ENCODE measurements at regions not wholly inside any gene's neighbourhood (a gene's known extent, or its start where the extent isn't known, plus 50 kb on each side); places are given as distances from the start of the nearest gene placed in this dataset.
A peak's percentile ranks its signal among the peaks of the same experiment; 100 is the strongest.
"Not testable (repeated sequence)": the region's sequence is repeated elsewhere in the genome, so short reads cannot be mapped to it uniquely, and the experiment has no call there.

- DNase-seq = no peak
Measured at GRCh38 chr1:21385022-21385421, 54.9 kb upstream of the NBPF3 start.

DNA sequence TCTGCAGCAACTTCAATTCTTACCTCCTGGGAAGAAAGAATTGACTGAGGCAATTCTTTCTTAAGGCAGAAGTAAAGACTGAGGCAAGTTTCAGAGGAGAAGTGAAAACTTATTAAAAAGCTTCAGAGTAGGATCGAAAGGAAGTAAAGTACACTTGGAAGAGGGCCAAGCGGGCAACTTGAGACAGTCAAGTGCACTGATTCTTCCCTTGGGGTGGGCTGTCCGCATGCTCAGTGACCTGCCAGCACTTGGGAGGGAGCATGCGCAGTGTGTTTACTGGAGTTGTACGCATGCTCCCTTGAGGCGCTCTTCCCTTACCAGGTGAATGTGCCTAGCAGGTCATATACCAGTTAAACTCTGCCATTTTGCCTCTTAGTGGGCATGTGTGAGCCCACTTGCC, 55.3 kb upstream of the NBPF3 start:
- DNase-seq = no peak

GRCh38 chr1:21383785-21384401, 56.0 kb upstream of the NBPF3 start:
- DNase-seq = no peak

DNA sequence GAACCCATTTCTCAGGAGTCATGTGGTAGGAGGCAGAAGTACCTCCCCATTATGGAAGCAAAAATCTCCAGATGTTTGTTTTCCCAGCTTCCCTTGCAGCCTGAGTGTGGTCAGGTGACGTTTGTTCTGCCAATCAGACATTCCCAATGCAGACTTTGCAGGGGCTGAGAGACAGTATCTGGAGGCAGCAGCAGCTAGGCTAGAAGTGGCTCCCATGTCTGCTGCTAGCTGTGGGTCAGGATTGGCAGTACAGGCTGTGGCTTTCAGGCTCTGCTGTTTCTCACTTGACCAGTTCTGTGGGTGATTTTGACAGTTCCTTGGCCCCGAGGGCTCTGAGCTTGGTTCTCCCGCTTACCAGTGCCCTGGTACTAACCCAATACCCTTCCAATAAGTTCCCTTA, 58.6 kb upstream of the NBPF3 start:
- no peak for DNase-seq

DNA sequence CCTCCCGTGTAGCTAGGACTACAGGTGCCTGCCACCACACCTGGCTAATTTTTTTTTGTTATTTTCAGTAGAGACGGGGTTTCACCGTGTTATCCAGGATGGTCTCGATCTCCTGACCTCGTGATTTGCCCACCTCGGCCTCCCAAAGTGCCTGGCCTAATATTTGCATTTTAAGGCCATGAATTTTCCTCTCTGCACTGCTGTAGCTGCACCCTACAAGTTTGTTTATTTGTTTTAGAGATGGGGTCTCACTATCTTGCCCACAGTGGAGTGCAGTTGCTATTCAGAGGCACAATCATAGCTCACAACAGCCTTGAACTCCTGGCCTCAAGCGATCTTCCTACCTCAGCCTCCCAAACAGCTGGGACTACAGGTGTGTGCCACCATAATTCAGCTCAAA, 59.8 kb upstream of the NBPF3 start:
- DNase-seq = not testable (repeated sequence)

GRCh38 chr1:21379571-21379970, 60.4 kb upstream of the NBPF3 start:
- DNase-seq = no peak

DNA sequence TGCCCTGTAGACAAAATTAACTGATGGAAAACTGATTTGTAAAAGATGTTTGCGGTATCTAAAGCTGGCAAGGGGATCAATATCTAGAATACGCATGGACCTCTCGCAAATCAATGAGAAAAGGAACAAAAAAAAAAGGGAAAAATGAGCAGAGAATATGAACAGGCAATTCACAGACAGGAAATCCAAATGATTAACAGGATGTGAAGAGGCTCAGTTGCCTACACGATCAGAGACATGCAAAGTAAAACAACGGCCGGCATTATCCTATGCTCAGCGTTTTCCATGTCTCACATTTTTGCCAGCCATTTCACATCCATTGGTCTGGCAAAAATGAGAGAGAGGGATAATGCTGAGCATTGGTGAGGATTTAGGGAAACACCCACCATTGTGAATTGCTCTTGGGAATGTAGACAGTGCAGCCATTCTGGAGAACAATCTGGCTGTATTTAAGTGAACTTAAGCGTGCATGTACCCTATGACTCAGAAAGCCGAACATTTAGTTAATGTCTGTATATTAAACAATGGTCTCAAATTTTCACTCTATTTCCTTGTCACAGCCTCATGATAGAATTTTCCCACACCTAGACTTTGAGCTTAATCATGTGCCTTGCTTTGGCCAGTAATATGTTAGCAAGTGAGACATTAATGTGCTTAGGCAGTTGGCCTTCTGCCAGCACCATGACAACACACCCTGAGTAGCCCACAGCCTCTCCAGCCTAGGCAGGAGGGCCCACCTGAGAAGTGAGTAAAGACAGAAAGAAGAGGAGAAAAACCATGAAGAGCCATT, 61.0 kb upstream of the NBPF3 start:
- no peak for DNase-seq

DNA sequence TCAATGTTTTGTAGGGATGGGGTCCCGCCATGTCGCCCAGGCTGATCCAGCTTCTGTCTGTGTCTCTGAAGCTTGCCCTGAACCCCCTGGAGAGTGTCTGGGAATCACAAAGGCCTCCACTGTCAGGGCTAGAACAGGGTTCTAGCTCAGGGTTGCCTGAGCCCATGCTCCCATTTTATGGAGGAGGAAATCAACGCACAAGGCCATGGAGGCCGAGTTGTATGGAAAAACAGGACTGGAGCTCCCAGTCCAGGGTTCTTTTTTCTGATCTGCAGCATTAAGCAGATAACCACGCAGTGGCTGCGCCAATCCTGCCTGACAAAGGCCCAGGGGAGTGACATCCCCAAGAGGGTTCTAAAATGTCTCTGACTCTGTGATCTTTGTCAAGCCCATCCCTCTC, 67.6 kb upstream of the NBPF3 start:
- DNase-seq = no peak

GRCh38 chr1:21369905-21370304, 70.0 kb upstream of the NBPF3 start:
- no peak for DNase-seq

DNA sequence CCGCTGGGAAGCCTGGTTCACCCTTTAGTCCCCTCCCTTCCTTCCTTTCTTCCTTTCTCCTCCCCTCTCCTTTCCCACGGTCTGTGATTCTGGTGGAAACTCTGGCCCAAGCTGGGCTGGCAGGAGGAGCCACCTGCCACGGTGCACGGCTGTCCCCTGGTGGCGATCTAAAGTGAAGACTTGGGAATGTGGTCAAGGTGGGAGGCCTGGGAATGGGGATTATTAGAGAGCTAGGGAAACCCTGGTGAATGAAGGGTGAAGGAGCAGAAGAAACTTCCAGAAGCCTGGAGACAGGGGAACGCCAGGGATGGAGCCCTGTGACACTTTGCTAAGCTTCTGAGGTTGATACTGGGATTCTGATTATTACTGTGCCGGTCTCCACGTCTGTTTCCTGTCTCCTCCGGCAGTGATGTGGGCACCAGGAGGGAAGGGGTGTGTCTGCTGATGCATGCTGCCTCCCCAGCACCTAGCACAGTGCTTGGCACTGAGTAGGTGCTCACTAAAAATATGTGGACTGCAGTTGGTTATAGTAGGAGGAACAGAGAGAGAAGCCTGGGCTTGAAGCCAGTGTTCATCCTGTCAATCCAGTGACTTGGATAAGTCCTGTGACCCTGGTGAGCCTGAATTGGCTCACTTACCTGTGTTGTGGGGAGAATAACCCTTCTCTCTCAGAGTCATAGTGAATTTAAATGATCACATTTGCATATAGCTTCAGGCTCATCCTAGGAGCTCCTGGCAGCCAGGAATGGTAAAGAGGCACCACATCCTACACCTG, 71.2 kb upstream of the NBPF3 start:
- DNase-seq = peak; percentile 66 to 72

DNA sequence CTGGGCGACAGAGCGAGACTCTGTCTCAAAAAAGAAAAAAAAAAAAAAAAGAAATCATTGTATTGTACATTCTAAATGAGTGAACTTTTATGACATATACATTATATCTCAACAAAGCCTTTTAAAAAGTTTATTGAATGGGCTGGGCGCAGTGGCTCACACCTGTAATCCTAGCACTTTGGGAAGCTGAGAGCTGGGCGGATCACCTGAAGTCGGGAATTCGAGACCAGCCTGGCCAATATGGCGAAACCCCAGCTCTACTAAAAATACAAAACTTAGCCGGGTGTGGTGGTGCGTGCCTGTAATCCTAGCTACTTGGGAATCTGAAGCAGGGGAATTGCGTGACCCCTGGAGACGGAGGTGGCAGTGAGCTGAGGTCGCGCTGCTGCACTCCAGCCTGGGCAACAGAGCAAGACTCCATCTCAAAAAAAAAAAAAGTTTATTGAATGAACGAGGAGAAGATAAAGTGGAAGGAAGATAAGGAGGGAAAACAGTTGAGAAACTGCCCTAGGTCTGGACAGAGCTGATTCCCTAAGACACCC, 71.9 kb upstream of the NBPF3 start:
- DNase-seq = not testable (repeated sequence)

- no peak for DNase-seq
Measured at GRCh38 chr1:21366288-21366687, 73.6 kb upstream of the NBPF3 start.

DNA sequence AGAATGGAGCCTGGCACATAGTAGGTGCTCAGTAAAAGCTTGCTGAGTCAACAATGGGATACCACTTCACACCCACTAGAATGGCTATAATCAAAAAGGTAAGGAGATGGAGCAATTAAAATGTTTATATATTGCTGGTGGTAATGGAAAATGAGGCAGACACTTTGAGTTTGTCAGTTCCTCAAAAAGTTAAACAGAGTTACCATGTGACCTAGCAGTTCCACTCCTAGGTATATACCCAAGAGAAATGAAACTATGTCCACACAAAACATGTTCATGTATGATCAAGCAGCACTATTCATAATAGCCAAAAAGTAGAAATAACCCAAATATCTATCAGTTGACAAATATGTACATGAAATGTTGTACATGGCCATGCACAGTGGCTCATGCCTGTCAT, 74.8 kb upstream of the ECE1 start:
- DNase-seq = no peak

GRCh38 chr1:21362096-21362495, 71.8 kb upstream of the ECE1 start:
- DNase-seq = peak in 1 of 2 donors; percentile 63

- no peak for DNase-seq
Measured at GRCh38 chr1:21361506-21361905, 71.2 kb upstream of the ECE1 start.

- no peak for DNase-seq
Measured at GRCh38 chr1:21357161-21357560, 66.9 kb upstream of the ECE1 start.

- DNase-seq = no peak
Measured at GRCh38 chr1:21355956-21356355, 65.7 kb upstream of the ECE1 start.

DNA sequence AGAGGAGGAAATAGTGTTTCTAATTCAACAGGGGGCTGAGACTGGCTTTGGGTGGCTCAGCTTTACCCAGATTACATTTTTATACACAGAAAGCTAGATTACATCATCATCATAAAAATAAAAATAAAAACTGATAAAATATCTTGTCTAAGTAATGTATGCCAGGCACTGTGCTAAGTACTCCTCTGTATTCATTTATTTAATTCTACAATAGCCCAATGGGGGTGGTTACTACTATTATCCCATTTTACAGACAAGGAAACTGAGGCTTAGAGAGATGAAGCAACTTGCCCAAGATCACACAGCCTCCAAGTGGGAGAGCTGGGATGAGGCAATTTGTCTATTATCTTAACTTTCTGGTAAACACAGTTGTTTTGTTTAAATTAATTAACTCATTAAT, 62.3 kb upstream of the ECE1 start:
- DNase-seq = no peak

GRCh38 chr1:21351901-21352300, 61.6 kb upstream of the ECE1 start:
- no peak for DNase-seq

DNA sequence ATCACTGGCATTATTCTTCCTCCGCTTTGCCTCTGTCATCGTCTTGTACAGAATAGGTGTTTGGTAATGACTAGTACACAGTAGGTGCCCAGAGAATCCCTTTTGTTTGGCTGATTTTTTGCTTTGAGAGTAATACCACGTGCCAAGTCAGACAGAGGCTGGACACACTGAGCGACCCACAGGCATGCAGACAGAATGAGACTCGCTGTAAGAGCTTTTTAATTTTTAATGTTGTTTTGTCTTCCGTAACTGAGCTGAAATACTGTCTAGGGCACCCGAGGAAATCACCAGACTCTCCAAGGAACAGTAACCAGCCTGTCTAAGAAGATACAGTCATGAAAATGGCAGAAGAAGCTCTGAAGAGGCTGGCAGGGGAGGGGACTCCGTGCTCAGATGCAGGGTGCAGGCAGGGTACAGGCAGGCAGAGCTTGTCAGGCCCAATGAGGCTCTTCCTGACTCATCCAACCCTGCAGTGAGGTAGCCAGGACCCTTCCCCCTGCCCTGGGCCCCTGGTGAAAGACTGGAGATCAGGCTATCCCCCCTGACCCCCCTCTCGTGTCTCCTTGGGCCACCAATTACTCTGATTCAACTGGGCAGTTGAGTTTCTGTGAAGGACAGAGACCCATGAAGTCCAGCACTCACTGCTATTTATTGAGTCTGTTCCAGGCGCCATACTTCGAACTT, 60.1 kb upstream of the ECE1 start:
- DNase-seq = no peak

DNA sequence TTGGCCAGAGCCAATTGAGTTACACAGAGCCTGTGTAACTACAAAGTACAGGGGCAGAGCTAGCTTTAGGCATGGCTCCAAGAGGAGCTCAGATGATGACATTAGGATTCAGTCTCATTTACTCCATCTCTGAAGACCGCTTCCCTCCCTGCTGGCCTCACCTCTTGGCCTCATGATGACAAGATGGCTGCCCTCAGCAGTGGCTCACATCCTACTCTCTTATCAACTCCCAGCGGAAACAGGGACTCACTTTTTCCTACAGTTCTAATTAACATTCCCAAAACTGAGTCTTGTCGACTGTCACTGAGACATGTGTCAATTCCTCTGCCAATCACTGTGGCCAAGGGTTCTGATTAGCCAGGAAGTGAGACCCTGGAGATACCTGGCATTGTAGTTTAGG, 59.4 kb upstream of the ECE1 start:
- no peak for DNase-seq

DNA sequence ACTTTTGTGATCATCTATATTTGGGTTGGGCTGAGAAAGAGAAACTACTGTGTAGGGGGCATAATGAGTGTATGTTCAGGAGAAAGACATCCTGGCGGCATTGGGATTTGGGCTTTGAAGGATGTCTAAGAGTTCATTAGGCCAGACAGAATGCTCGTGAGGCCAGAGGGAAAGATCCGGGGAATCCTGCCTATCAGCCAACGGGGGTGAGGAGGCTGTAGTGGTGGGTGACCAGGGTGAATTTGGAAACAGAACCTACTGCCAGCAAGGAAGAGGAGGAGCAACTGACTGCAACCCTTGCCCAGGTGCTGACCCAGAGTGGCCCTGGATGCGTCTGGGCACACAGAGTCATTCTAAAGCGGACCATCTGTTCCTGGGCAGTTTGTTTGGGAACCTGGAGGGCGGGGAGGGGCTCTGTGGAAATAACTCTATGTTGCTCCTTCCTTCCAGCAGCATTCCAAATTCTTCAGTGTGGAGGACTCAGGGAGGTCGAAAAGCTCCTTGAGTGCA, 56.9 kb upstream of the ECE1 start:
- no peak for DNase-seq
